GM21717 (cell line): ENCODE measurements at regions not wholly inside any gene's neighbourhood (a gene's known extent, or its start where the extent isn't known, plus 50 kb on each side); places are given as distances from the start of the nearest gene placed in this dataset.

ENCODE experiments used
- ATAC-seq: cut with Tn5 transposase; IDR thresholded peaks from one replicate; pipeline ENCODE4 v1.9.1; 2021; ENCODE audit warnings: mild to moderate bottlenecking, moderate library complexity; ENCODE audit not compliant: unreplicated experiment

DNA sequence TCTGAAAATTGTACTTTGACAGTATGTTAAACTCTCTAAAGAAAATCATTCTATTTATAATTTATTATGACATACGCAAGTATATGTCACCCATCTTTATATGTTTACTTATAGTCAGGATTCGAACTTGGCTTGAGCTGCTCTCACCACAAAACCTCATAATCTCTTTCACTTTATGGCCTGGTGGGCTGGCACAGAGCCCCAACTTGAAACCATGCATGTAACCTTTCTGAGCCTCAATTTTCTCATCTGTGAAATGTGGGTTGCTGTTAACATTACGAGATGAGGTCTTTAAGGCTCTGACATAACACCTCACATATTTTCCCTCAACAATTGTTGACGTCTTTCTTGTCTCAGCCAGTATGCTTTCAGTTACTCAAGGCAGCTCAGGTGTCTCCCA lies 69.4 kb upstream of the PFN2 start:
- no peak for ATAC-seq

DNA sequence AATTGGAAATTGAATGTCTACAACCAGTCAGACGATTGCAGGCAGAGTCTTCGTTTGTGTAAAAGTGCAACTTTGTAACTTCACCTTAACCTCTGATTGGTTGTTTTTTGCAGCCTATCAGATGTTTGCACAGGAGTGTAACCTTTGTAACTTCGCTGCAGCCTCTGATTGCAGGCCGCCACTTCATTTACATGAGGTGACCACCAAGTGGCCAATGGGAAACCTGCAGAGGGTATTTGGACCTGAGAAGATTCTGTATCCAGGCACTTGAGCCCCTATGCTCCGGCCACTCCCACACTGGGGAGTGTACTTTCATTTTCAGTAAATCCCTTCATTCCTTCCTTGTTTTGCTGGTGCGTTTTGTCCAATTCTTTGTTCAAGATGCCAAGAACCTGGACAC lies 68.1 kb upstream of the PFN2 start:
- ATAC-seq, result no peak

DNA sequence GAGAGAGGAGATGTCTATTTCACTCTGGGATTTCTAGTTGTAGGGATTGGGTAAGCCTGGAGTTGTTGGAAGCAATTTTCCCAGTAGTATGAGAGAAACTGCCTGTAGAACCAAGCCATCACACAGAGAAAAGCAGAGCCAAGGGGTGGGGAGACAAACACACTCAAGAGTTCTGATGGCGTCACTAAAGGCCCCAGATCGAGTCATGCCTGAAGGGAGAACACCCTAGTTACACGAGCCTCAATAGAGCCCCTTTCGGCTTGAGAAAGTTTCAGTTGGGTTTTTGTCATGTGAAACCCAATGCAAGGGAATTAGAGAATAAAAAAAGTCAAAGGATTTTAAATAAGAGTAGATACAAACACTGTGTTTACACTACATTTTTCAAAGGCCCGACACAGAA lies 66.1 kb upstream of the PFN2 start:
- ATAC-seq, result no peak

DNA sequence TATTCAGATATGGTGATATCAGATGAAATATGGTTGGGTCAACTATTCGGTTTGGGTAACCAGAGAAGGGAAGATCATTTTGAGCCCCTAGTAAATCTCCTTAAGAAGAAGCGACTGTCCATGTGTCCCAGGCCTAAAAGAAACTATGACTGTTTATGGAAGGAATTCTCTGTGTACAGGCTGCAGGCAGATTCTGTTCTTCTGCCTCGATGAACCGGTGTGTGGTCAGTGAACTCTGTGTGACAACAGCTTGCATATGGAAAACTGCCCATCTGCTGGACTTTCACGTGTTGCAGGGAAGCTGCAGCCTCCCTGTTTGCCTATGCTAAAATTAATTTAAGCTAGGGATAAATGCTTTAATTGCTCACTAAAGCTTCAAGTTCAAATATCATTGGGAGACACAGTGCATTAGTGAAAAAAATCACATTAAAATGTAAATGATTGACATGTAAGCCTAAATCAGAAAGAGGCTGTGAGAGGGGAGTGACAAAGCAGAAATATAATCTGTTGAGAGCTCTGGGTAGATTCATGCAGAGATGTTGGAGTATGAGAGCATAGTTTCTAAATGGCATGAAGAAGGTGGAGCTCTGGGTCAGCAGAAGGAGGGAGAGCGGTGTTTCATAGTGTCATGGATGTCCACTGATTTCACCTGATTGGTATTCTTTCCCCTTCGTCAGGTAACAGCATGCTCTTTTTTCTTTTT lies 65.4 kb upstream of the PFN2 start:
- no peak for ATAC-seq

DNA sequence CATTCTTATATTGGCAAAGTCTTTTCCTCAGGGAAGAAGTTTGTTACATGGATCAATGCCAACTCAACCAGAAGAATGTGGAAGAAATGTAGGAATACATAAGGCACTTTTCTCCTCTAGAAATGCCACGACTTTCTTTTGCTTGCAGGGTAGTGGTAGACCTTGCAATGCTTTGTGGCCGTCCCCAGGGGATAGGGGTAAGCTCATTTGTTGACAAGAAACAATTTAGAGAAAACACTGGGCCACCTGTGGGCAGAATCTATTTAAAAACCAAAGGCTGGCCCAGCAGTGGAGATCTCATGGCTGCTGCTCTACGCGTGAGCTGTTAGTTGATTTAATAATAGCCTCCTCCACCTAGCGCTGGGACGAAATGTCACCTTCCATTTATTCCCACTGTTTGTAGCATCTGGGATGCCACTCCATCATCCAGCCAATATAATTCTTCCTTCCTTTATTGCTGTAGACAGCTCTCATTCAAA lies 64.6 kb upstream of the PFN2 start:
- no peak for ATAC-seq

DNA sequence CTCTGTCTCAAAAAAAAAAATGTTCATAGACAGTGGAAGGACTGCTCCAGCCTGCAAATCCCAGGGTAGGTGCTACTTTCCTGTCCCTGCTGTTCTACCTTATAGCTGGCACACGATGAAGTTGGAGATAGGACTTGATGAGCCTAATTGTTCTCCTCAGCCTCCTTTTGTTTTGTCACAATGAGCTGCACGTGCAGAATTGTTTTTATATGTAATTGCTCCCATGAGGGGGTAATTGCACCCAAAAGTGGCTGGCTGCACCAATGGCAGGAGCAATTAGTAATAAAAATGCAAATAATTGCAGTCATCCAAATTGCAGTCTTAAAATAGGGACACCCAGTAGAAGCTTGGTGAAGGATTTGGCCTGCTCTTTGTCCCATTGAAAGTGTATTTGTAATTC lies 63.0 kb upstream of the PFN2 start:
- no peak for ATAC-seq

DNA sequence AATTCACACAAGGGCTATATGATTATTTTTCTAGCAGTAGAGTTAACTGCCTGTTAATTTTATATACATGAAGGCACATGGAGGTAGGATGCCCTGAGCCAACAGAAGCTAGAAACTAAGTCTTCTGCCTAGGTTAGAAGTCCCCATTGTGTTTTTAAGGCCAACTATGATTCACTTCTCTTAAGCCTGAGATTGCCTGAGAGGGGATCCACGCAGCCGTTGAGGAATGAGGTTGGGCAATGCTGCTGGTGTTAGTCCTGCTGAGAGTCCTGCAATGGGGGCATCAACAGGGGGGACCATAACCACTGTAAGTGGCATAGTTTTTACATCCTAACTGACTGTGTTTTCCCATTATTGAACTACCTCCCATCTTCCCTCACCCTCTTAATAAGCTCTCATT lies 60.1 kb upstream of the PFN2 start:
- no peak for ATAC-seq

DNA sequence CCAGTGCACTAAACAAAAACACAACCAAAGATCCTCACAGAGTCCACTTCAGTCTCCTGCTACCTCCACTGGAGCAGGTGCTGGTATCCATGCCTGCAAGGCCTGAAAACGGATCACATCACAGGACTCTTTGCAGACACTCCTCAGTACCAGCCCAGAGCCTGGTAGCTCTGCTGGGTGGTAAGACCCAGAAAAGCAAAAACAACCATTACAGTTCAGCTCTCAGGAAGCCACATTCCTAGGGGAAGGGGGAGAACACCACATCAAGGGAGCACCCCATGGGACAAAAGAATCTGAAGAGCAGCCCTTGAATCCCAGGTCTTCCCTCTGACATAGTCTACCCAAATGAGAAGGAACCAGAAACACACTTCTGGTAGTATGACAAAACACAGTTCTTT lies 52.5 kb upstream of the PFN2 start:
- ATAC-seq, result no peak

DNA sequence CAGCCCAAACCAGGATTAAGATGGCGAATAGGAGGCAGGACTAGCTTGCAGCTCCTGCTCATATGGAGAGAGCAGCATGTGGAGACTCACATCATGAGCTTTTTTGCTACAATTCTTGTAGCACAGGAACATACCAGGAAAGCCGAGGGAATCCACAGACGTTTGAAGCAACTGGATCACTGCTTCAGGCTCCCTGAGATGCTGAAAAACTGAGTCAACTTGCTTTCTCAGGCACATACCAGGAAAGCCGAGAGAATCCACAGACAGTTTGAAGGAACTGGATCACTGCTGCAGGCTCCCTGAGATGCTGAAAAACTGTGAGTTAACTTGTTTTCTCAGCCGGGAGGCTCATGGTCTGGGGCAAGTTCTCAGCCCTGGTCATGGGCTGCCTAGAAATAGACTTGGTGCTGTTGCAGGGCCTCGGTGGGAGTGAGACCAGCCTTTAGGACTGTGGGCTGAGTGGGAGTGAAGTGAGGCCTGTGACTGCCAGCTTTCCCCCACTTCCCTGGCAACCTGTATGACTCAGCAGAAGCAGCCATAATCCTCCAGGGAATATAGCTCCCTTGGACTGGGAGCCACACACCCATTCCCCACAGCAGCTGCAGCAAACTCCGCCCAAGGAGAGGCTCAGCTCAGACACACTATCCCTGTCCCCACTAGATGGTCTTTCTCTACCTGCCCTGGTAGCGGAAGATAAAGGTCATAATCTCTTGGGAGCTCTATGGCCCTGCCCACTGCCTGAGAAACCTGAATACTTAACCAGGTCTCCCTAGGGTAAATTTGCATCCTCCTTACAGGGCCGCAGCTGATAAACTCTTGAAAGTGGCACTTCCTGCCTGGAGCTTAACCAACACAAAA lies 51.9 kb upstream of the PFN2 start:
- no peak for ATAC-seq

DNA sequence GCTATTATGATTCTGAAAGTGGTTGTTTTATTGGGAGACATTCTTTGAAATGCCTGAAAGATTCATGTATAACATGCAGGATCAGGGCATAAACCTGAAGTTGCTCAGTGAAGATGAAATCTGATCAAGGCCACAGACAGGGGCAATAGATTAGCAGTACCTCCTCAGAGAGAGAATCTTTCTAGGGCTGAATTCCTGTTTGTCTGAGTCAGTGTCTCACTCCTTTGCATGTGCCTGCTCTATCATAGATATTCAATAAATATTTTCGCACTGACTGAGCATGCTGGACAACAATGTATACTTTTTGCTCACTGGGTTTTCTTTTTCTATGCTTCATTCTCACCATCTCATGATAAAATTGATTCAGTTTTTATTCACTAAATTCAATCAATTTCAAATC lies 49.8 kb upstream of the PFN2 start:
- ATAC-seq, result no peak
